ENCODE measurements at regions not wholly inside any gene's neighbourhood (a gene's known extent, or its start where the extent isn't known, plus 50 kb on each side); places are given as distances from the start of the nearest gene placed in this dataset.

DNA sequence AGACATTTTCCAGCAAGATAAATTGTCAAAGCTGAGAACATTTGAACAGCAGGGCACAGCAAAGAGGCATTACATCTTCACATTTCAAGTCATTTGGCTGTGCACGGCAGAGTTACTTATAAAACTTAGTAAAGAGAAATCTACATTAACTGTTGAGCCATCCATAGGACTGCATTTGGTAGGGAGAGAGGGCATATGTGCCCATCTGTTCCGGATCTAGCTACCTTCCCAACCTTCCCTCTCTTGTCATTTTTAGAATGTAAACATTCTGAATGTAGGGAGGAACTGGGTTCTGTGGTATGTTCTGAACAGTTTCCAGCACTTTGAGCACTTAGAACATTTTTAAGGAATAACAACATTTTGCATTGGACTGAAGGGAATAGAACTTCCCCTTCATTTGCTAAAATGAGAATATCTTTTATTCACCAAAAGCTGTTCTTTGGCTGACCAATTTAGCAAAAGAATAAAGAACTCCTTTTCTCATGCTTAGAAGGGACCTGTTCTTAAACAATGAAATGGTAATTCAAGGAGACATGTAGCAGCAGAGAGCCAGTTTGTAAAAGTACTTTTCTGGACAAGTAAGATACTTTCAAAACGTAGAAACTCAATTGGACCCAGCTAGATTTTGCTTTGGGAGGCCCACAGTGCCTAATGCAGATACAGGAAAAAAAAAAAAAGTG lies 104.4 kb downstream of the CETN3 start:
- WGBS = 49% methylated on average over 3 of the region's 3 CpGs
- no peak overlapping the region for H3K4me3 ChIP-seq (ENCODE audit: low read depth, low read length)

DNA sequence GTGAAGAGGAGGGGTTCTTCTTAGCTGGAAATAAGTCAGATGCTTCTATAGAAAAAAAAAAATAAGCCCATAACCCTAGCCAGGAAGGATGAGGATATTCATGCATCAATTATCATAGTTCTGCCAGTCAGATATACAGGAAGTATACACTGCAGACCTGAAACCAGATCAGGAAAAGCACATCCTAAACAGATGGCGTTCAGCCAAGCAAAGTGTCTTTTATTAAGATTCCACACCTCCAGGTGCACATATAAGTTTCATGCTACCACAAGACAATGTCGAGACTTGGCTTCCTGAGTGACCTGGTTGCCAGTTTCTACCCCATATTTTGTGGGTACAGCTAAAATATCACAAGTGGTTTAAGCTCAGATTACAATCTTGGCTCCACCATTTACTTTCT lies 108.3 kb downstream of the CETN3 start:
- DNase-seq (ENCODE audit: extremely low spot score) = no peak
- WGBS = 77% methylated on average over 2 of the region's 2 CpGs

More for the DNA sequence above, 104.4 kb downstream of the CETN3 start:
- H3K4me1 ChIP-seq (ENCODE audit: insufficient read depth) = no peaks in the 10 kb centered on the region
- H3K27ac ChIP-seq (ENCODE audit: low read depth) = no peak overlapping the region
- DNase-seq (ENCODE audit: extremely low spot score) = no peak
- H3K36me3 ChIP-seq (ENCODE audit: insufficient read depth) = no peaks in the 10 kb centered on the region

DNA sequence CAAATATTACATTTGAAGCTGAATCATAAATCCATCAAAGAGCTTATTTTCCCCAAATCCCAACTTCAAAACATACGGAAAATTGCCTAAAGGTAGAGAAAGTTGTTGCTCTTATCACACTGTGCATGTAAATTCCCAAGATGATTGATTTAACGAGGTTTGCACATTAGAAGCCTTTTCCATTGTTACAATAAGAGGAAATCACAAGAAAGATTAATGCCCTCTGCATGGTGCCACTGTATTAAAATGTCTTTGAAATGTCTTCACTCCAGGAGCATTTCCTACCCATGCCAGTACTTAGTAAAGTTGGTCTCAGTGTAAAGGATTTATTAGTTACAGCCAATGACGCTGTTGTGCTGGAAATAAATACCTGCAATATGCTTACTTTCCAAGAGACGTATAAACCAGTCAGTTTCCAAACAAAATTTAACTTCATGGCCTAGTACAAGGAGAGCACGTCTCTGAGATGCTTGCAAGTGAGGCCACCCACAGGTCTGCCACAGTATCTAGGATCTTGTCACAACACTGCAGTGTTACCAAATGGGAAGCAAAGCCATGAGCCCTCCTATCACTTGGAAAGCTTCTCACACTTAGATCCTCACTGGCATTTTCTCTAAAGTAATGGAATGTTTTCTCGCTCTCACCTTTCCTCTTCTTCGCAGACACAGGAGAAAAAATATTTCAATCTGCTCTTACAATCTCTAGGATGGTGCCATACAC lies 112.4 kb downstream of the CETN3 start:
- no peak for DNase-seq (ENCODE audit: extremely low spot score)
- no peaks in the 10 kb centered on the region for H3K4me1 ChIP-seq (ENCODE audit: insufficient read depth)
- H3K36me3 ChIP-seq (ENCODE audit: insufficient read depth) = no peaks in the 10 kb centered on the region
- 63% methylated on average over 7 of the region's 7 CpGs for WGBS
- H3K27ac ChIP-seq (ENCODE audit: low read depth) = no peak overlapping the region
- H3K4me3 ChIP-seq (ENCODE audit: low read depth, low read length) = no peak overlapping the region

More for the DNA sequence above, 108.3 kb downstream of the CETN3 start:
- no peaks in the 10 kb centered on the region for H3K36me3 ChIP-seq (ENCODE audit: insufficient read depth)
- no peak overlapping the region for H3K4me3 ChIP-seq (ENCODE audit: low read depth, low read length)
- H3K4me1 ChIP-seq (ENCODE audit: insufficient read depth) = no peaks in the 10 kb centered on the region
- H3K27ac ChIP-seq (ENCODE audit: low read depth) = no peak overlapping the region

DNA sequence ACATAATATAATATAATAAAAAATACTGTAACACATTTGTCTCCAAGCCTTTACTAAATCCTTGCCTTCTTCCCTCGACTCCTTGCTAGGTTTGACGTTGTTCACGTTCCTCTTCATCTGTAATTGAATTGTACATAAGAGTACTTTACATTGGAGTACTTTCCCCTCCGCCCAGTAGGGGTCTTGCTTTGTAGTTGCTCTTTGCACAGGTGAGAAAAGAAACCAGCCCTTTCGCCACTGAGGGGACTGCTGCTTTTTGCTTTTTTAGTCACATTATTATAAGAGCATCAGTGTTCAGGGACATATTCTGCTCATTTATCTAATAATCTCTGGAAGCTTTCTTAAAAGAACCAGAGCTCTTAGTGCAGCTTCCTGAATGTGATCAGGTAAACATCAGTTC lies 115.0 kb downstream of the CETN3 start:
- Histone ChIP-seq H3K4me3 (ENCODE audit: low read depth, low read length) (no peak overlapping the region), H3K36me3 (ENCODE audit: insufficient read depth) (no peaks in the 10 kb centered on the region), H3K4me1 (ENCODE audit: insufficient read depth) (no peaks in the 10 kb centered on the region), H3K27ac (ENCODE audit: low read depth) (no peak overlapping the region)
- DNase-seq (ENCODE audit: extremely low spot score) = no peak
- WGBS = 86% methylated on average over 5 of the region's 5 CpGs

DNA sequence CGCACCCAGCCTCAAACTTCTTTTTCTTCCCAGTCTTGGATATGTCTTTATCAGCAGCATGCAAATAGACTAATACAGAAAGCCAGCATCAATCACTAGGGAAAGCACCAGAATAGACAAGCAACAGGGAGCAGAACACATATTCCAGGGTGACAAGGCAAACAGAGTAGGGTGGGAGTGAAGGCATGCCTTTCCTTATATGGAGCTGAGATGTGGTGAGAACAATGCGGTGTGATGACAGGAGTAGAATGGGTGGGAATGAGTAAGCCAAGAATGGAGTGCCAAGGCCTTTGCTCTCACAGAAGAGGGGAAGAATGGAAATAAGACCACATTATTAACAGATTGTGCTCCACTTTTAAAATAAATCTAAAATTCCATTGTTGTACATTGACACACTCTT lies 115.6 kb downstream of the CETN3 start:
- Histone ChIP-seq H3K27ac (ENCODE audit: low read depth) (no peak overlapping the region), H3K4me1 (ENCODE audit: insufficient read depth) (no peaks in the 10 kb centered on the region), H3K4me3 (ENCODE audit: low read depth, low read length) (no peak overlapping the region), H3K36me3 (ENCODE audit: insufficient read depth) (no peaks in the 10 kb centered on the region)
- WGBS = 81% methylated on average over 2 of the region's 2 CpGs
- no peak for DNase-seq (ENCODE audit: extremely low spot score)

DNA sequence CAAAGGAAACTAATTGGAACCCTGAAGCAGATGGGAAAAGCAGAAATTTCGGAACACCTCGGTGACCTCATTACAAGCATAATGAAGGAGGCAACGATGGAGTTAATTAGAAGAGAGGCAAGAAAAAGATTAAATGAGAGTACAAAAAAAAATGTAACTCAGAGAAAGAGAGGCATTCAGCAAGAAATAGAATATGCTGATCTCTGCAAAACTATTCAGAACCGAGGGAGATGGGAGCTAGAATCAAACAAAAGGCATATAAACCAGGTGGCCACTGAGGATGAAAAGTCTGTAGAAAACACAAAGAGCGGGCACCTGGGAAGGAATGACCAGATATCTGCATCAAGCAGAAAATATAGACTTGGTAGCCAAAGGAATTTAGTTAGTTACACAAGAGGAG lies 118.9 kb downstream of the CETN3 start:
- Histone ChIP-seq H3K4me1 (ENCODE audit: insufficient read depth) (no peaks in the 10 kb centered on the region), H3K4me3 (ENCODE audit: low read depth, low read length) (no peak overlapping the region), H3K27ac (ENCODE audit: low read depth) (no peak overlapping the region), H3K36me3 (ENCODE audit: insufficient read depth) (no peaks in the 10 kb centered on the region)
- DNase-seq (ENCODE audit: extremely low spot score) = no peak
- WGBS = 84% methylated on average over 5 of the region's 5 CpGs

DNA sequence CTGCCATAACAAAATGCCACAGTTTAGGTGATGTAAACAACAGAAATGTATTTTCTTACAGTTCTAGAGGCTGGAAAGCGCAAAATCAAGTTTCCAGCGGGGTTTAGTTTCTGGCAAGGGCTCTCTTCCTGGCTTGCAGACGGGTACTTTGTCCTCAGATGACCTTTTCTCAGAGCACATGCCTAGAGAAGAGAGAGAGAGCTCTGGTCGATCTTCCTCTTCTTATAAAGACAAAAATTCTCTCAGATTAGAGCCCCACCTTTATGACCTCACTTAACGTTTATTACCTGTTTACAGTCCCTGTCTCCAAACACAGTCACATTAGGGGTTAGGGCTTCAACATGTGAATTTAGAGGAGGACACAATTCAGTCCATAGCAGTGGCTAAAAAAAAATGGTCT lies 119.7 kb downstream of the CETN3 start:
- H3K27ac ChIP-seq (ENCODE audit: low read depth) = no peak overlapping the region
- WGBS = 33% methylated on average over 5 of the region's 5 CpGs
- no peak for DNase-seq (ENCODE audit: extremely low spot score)
- no peaks in the 10 kb centered on the region for H3K4me1 ChIP-seq (ENCODE audit: insufficient read depth)
- no peaks in the 10 kb centered on the region for H3K36me3 ChIP-seq (ENCODE audit: insufficient read depth)
- H3K4me3 ChIP-seq (ENCODE audit: low read depth, low read length) = no peak overlapping the region

DNA sequence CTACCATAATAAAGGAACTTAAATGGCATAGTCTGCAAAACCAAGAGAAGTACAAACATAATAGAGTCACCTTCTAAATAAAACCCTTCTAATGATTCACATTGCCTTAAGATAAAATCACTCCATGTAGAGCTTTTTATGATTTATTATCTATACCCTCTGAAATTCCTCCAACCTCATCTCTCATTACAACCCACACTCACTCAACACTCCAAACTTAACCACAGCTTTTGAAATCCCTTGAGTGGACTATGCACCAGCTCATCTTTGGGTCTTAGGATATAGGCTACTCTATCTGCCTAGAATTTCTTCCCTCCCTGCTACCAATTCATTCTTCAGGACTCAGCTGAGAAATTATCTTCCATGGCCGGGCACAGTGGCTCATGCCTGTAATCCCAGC lies 122.5 kb downstream of the CETN3 start:
- Histone ChIP-seq H3K4me3 (ENCODE audit: low read depth, low read length) (no peak overlapping the region), H3K27ac (ENCODE audit: low read depth) (no peak overlapping the region), H3K36me3 (ENCODE audit: insufficient read depth) (no peaks in the 10 kb centered on the region), H3K4me1 (ENCODE audit: insufficient read depth) (no peaks in the 10 kb centered on the region)
- DNase-seq (ENCODE audit: extremely low spot score) = no peak
- 92% methylated on average over 1 of the region's 1 CpG for WGBS

DNA sequence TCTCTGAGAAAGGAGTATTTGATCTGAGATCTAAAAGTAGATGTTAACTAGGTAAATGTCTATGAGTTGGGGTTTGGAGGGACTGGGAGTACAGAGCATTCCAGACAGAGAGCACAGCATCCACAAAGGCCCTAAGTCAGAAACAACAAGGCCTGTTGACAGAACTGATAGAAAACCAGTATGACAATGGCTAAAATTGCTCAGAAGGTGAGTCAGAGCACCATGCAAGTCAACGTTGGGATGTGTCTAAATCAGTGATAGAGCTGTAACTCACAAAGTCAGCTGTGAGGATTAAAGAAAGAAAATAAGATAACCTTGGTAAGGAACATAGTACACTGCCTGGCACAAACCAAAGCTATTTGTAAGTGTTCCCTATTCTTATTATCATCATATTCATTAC lies 124.0 kb downstream of the CETN3 start:
- DNase-seq (ENCODE audit: extremely low spot score) = no peak
- no peak overlapping the region for H3K27ac ChIP-seq (ENCODE audit: low read depth)
- WGBS = 62% methylated on average over 1 of the region's 1 CpG
- no peaks in the 10 kb centered on the region for H3K4me1 ChIP-seq (ENCODE audit: insufficient read depth)
- H3K36me3 ChIP-seq (ENCODE audit: insufficient read depth) = no peaks in the 10 kb centered on the region
- no peak overlapping the region for H3K4me3 ChIP-seq (ENCODE audit: low read depth, low read length)

DNA sequence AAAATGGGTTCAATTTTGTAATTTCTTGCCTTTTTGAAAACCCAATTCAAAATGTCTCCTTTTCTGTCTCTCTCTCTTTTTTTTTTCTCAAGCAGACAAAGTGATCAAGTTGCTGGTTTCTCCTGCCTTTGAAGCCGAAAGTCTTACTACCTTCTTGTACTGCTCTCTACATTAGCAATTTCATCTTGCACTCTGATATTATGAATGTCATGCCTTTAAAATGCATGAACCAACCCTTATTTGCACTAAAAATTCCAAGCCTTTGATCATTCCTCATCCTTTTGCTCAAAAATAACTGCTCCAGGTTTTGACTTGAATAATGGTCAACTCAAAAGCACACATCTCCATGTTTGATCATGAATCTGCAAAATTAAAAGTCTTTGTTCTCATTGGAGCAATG lies 125.2 kb downstream of the CETN3 start:
- H3K27ac ChIP-seq (ENCODE audit: low read depth) = no peak overlapping the region
- 92% methylated on average over 1 of the region's 1 CpG for WGBS

DNA sequence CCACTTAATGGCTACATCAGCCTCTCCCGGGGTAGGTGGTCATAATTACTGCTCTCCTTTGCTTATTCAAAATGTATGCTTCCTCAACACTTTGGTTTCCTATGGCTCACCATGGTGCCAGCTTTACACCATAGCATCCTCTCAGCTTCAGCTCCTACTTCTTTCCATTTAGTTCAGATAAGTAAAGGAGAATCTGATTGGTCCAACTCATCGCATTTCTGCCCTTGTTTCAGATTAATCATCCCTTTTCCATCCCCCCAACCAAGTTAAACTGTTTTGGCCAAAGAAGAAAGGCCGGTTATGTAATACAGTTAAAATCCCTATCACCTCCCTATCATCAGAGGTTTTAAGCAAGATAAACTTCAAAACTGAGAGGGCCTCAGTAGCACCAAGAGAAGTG lies 130.5 kb downstream of the CETN3 start:
- Histone ChIP-seq H3K4me1 (ENCODE audit: insufficient read depth) (no peaks in the 10 kb centered on the region), H3K36me3 (ENCODE audit: insufficient read depth) (no peaks in the 10 kb centered on the region), H3K27ac (ENCODE audit: low read depth) (no peak overlapping the region), H3K4me3 (ENCODE audit: low read depth, low read length) (no peak overlapping the region)
- no peak for DNase-seq (ENCODE audit: extremely low spot score)
- 77% methylated on average over 3 of the region's 3 CpGs for WGBS

More for the DNA sequence above, 125.2 kb downstream of the CETN3 start:
- DNase-seq (ENCODE audit: extremely low spot score) = no peak
- Histone ChIP-seq H3K36me3 (ENCODE audit: insufficient read depth) (no peaks in the 10 kb centered on the region), H3K4me3 (ENCODE audit: low read depth, low read length) (no peak overlapping the region), H3K4me1 (ENCODE audit: insufficient read depth) (no peaks in the 10 kb centered on the region)

DNA sequence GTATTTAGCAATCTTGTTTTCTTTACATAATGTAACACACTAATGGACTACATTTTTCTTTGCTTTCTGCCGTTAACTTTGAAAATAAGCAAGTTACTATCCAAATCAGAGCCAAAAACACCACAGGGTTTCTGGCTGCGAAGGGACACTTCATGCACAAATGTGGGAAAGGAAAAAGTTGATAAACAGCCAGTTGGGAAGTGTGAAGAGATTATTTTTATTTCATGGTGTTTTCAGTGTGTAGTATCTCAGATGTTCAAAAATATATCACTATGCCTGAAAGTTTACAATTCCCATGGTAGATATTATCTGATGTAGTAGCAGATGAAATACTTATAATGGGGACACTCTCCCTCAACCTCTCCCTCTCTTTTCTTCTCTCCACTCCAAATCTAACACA lies 135.3 kb downstream of the CETN3 start:
- WGBS = 81% methylated on average over 2 of the region's 2 CpGs
- no peak for DNase-seq (ENCODE audit: extremely low spot score)

DNA sequence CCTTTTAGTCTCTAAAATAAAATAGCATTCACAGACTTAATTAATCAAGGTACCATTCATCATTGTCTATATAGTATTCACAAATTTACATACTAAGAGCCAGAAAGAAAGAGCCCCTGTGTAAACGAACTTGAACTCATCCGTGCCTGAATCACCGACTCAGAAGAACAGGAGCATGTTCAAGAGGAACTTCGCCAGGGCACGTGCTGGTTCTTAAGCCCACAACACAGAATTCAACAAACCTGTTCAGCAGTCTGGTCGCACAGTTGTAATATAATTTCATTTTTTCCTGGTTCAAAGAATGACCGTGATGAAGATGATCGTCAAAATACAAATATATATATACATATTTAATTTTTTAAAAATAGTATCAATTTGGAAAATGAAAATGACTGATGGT lies 141.9 kb downstream of the CETN3 start:
- no peaks in the 10 kb centered on the region for H3K4me1 ChIP-seq (ENCODE audit: insufficient read depth)
- no peak for DNase-seq (ENCODE audit: extremely low spot score)
- H3K36me3 ChIP-seq (ENCODE audit: insufficient read depth) = no peaks in the 10 kb centered on the region
- 86% methylated on average over 8 of the region's 8 CpGs for WGBS
- no peak overlapping the region for H3K27ac ChIP-seq (ENCODE audit: low read depth)
- no peak overlapping the region for H3K4me3 ChIP-seq (ENCODE audit: low read depth, low read length)

More for the DNA sequence above, 135.3 kb downstream of the CETN3 start:
- no peak overlapping the region for H3K27ac ChIP-seq (ENCODE audit: low read depth)
- H3K36me3 ChIP-seq (ENCODE audit: insufficient read depth) = no peaks in the 10 kb centered on the region
- H3K4me1 ChIP-seq (ENCODE audit: insufficient read depth) = no peaks in the 10 kb centered on the region
- H3K4me3 ChIP-seq (ENCODE audit: low read depth, low read length) = no peak overlapping the region

DNA sequence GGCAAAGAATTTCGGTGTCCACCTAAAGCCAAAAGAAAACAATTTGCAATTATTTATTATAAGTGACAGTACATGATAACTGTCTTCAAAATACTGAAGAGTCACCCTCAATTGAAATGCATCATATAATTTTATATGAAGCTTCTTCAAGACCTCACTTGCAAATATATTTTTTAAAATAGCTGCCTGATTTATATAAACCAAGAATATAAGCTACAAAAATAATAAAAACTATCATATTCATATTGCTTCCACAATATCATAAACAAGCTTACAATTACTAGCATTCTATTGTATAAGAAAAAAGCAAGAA lies 144.1 kb downstream of the CETN3 start:
- no peak for DNase-seq (ENCODE audit: extremely low spot score)
- H3K4me1 ChIP-seq (ENCODE audit: insufficient read depth) = no peaks in the 10 kb centered on the region
- WGBS = 5% methylated on average over 1 of the region's 1 CpG
- H3K36me3 ChIP-seq (ENCODE audit: insufficient read depth) = no peaks in the 10 kb centered on the region
- no peak overlapping the region for H3K27ac ChIP-seq (ENCODE audit: low read depth)
- no peak overlapping the region for H3K4me3 ChIP-seq (ENCODE audit: low read depth, low read length)

Measured in urinary bladder (tissue), 3 donors.